H9 (cell line): ENCODE measurements at regions not wholly inside any gene's neighbourhood (a gene's known extent, or its start where the extent isn't known, plus 50 kb on each side); places are given as distances from the start of the nearest gene placed in this dataset.

Source experiments
- DNase-seq: peaks from one replicate; pipeline ENCODE4 v3.0.0-alpha.2; 2017
- H2AFZ ChIP-seq: one replicate; pipeline ENCODE4 v1.6.1; 2013; ENCODE audit warnings: mild to moderate bottlenecking, low read length, control low read depth, moderate library complexity
- H2AK5ac ChIP-seq: 2 replicates; pipeline ENCODE4 v1.6.1; 2013; ENCODE audit warnings: low read length, control low read depth, mixed read lengths; ENCODE audit not compliant: insufficient read length
- H2BK120ac ChIP-seq: one replicate; pipeline ENCODE4 v1.6.1; 2013; ENCODE audit warnings: low read depth, mild to moderate bottlenecking, low read length, control low read depth, inconsistent platforms; ENCODE audit not compliant: poor library complexity, severe bottlenecking
- H2BK12ac ChIP-seq: 2 replicates; pipeline ENCODE4 v1.6.1; 2013; ENCODE audit warnings: low read length, control low read depth, mixed read lengths, low read depth; ENCODE audit not compliant: insufficient read length
- H2BK15ac ChIP-seq: 2 replicates; pipeline ENCODE4 v1.6.1; 2013; ENCODE audit warnings: low read depth, low read length, control low read depth
- H2BK20ac ChIP-seq: one replicate; pipeline ENCODE4 v1.6.1; 2013; ENCODE audit warnings: low read depth, mild to moderate bottlenecking, low read length, control low read depth, inconsistent platforms; ENCODE audit not compliant: poor library complexity, severe bottlenecking
- H2BK5ac ChIP-seq: 2 replicates; pipeline ENCODE4 v1.6.1; 2013; ENCODE audit warnings: low read length, control low read depth, mixed read lengths; ENCODE audit not compliant: insufficient read length
- H3K14ac ChIP-seq: 2 replicates; pipeline ENCODE4 v1.6.1; 2013; ENCODE audit warnings: low read length, control low read depth; ENCODE audit not compliant: insufficient read depth
- H3K18ac ChIP-seq: 2 replicates; pipeline ENCODE4 v1.6.1; 2013; ENCODE audit warnings: low read depth, mild to moderate bottlenecking, mixed read lengths, low read length, control low read depth; ENCODE audit not compliant: insufficient read length
- H3K23ac ChIP-seq: 2 replicates; pipeline ENCODE4 v1.6.1; 2013; ENCODE audit warnings: low read length, control low read depth, mixed read lengths, low read depth; ENCODE audit not compliant: insufficient read length
- H3K23me2 ChIP-seq: 2 replicates; pipeline ENCODE4 v1.6.1; 2013; ENCODE audit warnings: low read depth, mild to moderate bottlenecking, mixed read lengths, low read length, control low read depth; ENCODE audit not compliant: insufficient read length, poor library complexity, severe bottlenecking
- H3K27ac ChIP-seq: 2 replicates; pipeline ENCODE4 v1.5.1; 2013; ENCODE audit warnings: low read length, control low read depth, mixed read lengths, low read depth; ENCODE audit not compliant: insufficient read length
- H3K27me3 ChIP-seq: 2 replicates; pipeline ENCODE4 v1.6.1; 2013; ENCODE audit warnings: low read length, control low read depth, inconsistent platforms; ENCODE audit not compliant: insufficient read depth
- H3K4ac ChIP-seq: 2 replicates; pipeline ENCODE4 v1.6.1; 2013; ENCODE audit warnings: low read depth, mild to moderate bottlenecking, control low read depth, inconsistent platforms, low read length, moderate library complexity
- H3K4me1 ChIP-seq: 2 replicates; pipeline ENCODE4 v1.6.1; 2013; ENCODE audit warnings: low read length, control low read depth, inconsistent platforms; ENCODE audit not compliant: insufficient read depth
- H3K4me2 ChIP-seq: 2 replicates; pipeline ENCODE4 v1.6.1; 2013; ENCODE audit warnings: low read length, control low read depth, mixed read lengths; ENCODE audit not compliant: insufficient read length, insufficient read depth
- H3K56ac ChIP-seq: 2 replicates; pipeline ENCODE4 v1.6.1; 2013; ENCODE audit warnings: low read depth, mild to moderate bottlenecking, mixed read lengths, low read length, control low read depth; ENCODE audit not compliant: insufficient read length
- H3K79me1 ChIP-seq: 2 replicates; pipeline ENCODE4 v1.6.1; 2013; ENCODE audit warnings: low read depth, mild to moderate bottlenecking, moderate library complexity, low read length, control low read depth, inconsistent platforms; ENCODE audit not compliant: insufficient read depth, poor library complexity, severe bottlenecking
- H3K79me2 ChIP-seq: 2 replicates; pipeline ENCODE4 v1.6.1; 2013; ENCODE audit warnings: low read length, control low read depth, inconsistent platforms; ENCODE audit not compliant: insufficient read depth
- H3K9ac ChIP-seq: 2 replicates; pipeline ENCODE4 v1.6.1; 2013; ENCODE audit warnings: low read length, control low read depth, mixed read lengths; ENCODE audit not compliant: insufficient read length; ENCODE audit errors: extremely low read depth
- H3K9me3 ChIP-seq: one replicate; pipeline ENCODE4 v1.6.1; 2013; ENCODE audit warnings: low read depth, low read length, inconsistent platforms; ENCODE audit not compliant: control insufficient read depth
- H3T11ph ChIP-seq: one replicate; pipeline ENCODE4 v1.6.1; 2013; ENCODE audit warnings: mild to moderate bottlenecking, low read length, control low read depth, inconsistent platforms
- H4K20me1 ChIP-seq: one replicate; pipeline ENCODE4 v1.6.1; 2013; ENCODE audit not compliant: control insufficient read depth, insufficient read length, insufficient read depth
- H4K5ac ChIP-seq: 2 replicates; pipeline ENCODE4 v1.6.1; 2013; ENCODE audit warnings: low read depth, mild to moderate bottlenecking, mixed read lengths, low read length, control low read depth; ENCODE audit not compliant: insufficient read length
- H4K8ac ChIP-seq: replicated peaks from 2 replicates; pipeline ENCODE4 v1.6.1; 2013; ENCODE audit warnings: low read length, control low read depth, mixed read lengths, low read depth; ENCODE audit not compliant: insufficient read length
- H4K91ac ChIP-seq: 2 replicates; pipeline ENCODE4 v1.6.1; 2013; ENCODE audit warnings: low read depth, mild to moderate bottlenecking, moderate library complexity, mixed read lengths, low read length, control low read depth; ENCODE audit not compliant: insufficient read length
- H3K27ac Mint-ChIP-seq, 3 experiments: 2 replicates in 2 of 3; 3 replicates in 1 of 3; pipeline ENCODE4 v1.8.0; 2020 to 2021; ENCODE audit warnings: mixed read lengths in 3 of 3, mild to moderate bottlenecking in 1 of 3, moderate library complexity in 1 of 3
- H3K27me3 Mint-ChIP-seq: 2 replicates; pipeline ENCODE4 v1.8.0; 2021; ENCODE audit warnings: low read depth, mild to moderate bottlenecking, moderate library complexity, mixed read lengths
- H3K36me3 Mint-ChIP-seq, 3 experiments: 2 replicates in 2 of 3; 3 replicates in 1 of 3; pipeline ENCODE4 v1.8.0; 2020 to 2021; ENCODE audit warnings: low read depth in 3 of 3, mixed read lengths in 3 of 3; ENCODE audit not compliant: insufficient read depth in 1 of 3
- H3K4me1 Mint-ChIP-seq, 2 experiments: 2 replicates each; pipeline ENCODE4 v1.8.0; 2020; ENCODE audit warnings: mixed read lengths in 2 of 2
- H3K4me3 Mint-ChIP-seq, 2 experiments: 2 replicates in 1 of 2; 3 replicates in 1 of 2; pipeline ENCODE4 v1.8.0; 2020 to 2021; ENCODE audit warnings: mild to moderate bottlenecking in 2 of 2, mixed read lengths in 2 of 2, moderate library complexity in 1 of 2
- H3K9me3 Mint-ChIP-seq, 2 experiments: 2 replicates in 1 of 2; 3 replicates in 1 of 2; pipeline ENCODE4 v1.8.0; 2020; ENCODE audit warnings: mild to moderate bottlenecking in 2 of 2, mixed read lengths in 2 of 2, moderate library complexity in 1 of 2
- WGBS: extraction: QIAGEN DNeasy Blood & Tissue Kit; methylation state at CpG from one replicate; pipeline ENCODE4 v1.1.7; 2013; ENCODE audit warnings: missing lambda C conversion rate, low lambda C conversion rate, mixed read lengths; ENCODE audit not compliant: insufficient read length; ENCODE audit errors: extremely low coverage; 5-methylcytosine and 5-hydroxymethylcytosine counted together
- TF ChIP-seq, protein P1 (sequence below): fragments of 200-600 bp; sonication (generic); conservative IDR thresholded peaks from 3 replicates; pipeline ENCODE4 v1.8.0; 2021; ENCODE audit warnings: antibody characterized with exemption, mild to moderate bottlenecking

- H3K4me1 ChIP-seq, result peaks cover 2% of the 10 kb centered on the region; the same call in 1 of the 2 replicates
- no peak overlapping the region for H3K4ac ChIP-seq
- no peak overlapping the region for H2BK12ac ChIP-seq
- no peak overlapping the region for H2AK5ac ChIP-seq
- Mint-ChIP-seq H3K4me1 (peaks cover 2% of the 10 kb centered on the region in 2 experiments; a peak in 2 of 4 replicates), H3K9me3 (peaks cover 7 to 15% of the 10 kb centered on the region in 2 experiments; a peak in 3 of 5 replicates), H3K4me3 (no peak overlapping the region), H3K36me3 (peaks cover 4 to 14% (median 5%) of the 10 kb centered on the region in 3 experiments; a peak in 5 of 7 replicates), H3K27me3 (no peaks in the 10 kb centered on the region; the same call in 1 of the 2 replicates), H3K27ac (no peak overlapping the region)
- H3K79me1 ChIP-seq, result no peaks in the 10 kb centered on the region
- no peaks in the 10 kb centered on the region for H3K9me3 ChIP-seq
- no peak overlapping the region for H3K23ac ChIP-seq
- H4K20me1 ChIP-seq, result no peaks in the 10 kb centered on the region
- DNase-seq, result no peak
- no peak overlapping the region for H3K27ac ChIP-seq
- H2BK20ac ChIP-seq, result no peak overlapping the region
- H2AFZ ChIP-seq, result no peak overlapping the region
- no peak overlapping the region for H4K8ac ChIP-seq
- H3K79me2 ChIP-seq, result no peaks in the 10 kb centered on the region
- no peak overlapping the region for H3K18ac ChIP-seq
- no peak overlapping the region for H3K14ac ChIP-seq
- no peak overlapping the region for H3K56ac ChIP-seq
- TF ChIP-seq, protein P1, sequence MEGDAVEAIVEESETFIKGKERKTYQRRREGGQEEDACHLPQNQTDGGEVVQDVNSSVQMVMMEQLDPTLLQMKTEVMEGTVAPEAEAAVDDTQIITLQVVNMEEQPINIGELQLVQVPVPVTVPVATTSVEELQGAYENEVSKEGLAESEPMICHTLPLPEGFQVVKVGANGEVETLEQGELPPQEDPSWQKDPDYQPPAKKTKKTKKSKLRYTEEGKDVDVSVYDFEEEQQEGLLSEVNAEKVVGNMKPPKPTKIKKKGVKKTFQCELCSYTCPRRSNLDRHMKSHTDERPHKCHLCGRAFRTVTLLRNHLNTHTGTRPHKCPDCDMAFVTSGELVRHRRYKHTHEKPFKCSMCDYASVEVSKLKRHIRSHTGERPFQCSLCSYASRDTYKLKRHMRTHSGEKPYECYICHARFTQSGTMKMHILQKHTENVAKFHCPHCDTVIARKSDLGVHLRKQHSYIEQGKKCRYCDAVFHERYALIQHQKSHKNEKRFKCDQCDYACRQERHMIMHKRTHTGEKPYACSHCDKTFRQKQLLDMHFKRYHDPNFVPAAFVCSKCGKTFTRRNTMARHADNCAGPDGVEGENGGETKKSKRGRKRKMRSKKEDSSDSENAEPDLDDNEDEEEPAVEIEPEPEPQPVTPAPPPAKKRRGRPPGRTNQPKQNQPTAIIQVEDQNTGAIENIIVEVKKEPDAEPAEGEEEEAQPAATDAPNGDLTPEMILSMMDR, result no peak
- H4K5ac ChIP-seq, result no peak overlapping the region
- no peak overlapping the region for H3K4me2 ChIP-seq
- H2BK120ac ChIP-seq, result no peak overlapping the region
- H3K27me3 ChIP-seq, result no peaks in the 10 kb centered on the region
- H3T11ph ChIP-seq, result no peak overlapping the region
- no peak overlapping the region for H2BK15ac ChIP-seq
- H4K91ac ChIP-seq, result no peak overlapping the region
- no peaks in the 10 kb centered on the region for H3K23me2 ChIP-seq
- no peak overlapping the region for H3K9ac ChIP-seq
- WGBS, result no CpG with 5 or more reads among the region's 1 CpG
- H2BK5ac ChIP-seq, result no peak overlapping the region
Observed at GRCh38 chr1:81183553-81183952, 617.2 kb upstream of the ADGRL2 start.
